Caco-2 (cell line): ENCODE measurements at regions not wholly inside any gene's neighbourhood (a gene's known extent, or its start where the extent isn't known, plus 50 kb on each side); places are given as distances from the start of the nearest gene placed in this dataset.

Experiments
- BruUV-seq: library from RNA; stranded (reverse); fragments of 400-500 nt; replicated peaks from 2 replicates; lab custom pipeline; 2021; lab: Mats Ljungman, UMichigan
- CTCF ChIA-PET: fragments of 300-600 bp; sonication (Branson Sonifier 250); formaldehyde crosslinking; loops from one replicate; lab custom pipeline; 2022; ENCODE audit warnings: antibody characterized with exemption; lab: Charles Lee
- POLR2A ChIA-PET: fragments of 300-600 bp; sonication (Branson Sonifier 250); formaldehyde crosslinking; loops from one replicate; lab custom pipeline; 2022; ENCODE audit warnings: antibody characterized with exemption; lab: Charles Lee
- DNase-seq, 2 experiments: peaks; one replicate each; pipeline versions ENCODE4 v3.0.0 to v3.0.0-alpha.2; 2020 to 2022
- H3K27me3 ChIP-seq: replicated peaks from 2 replicates; pipeline ENCODE4 v1.6.0; 2011; ENCODE audit warnings: low read length; ENCODE audit not compliant: control insufficient read depth, insufficient read depth
- H3K36me3 ChIP-seq: 2 replicates; pipeline ENCODE4 v1.5.1; 2011; ENCODE audit warnings: low read length; ENCODE audit not compliant: control insufficient read depth, insufficient read depth
- H3K4me1 ChIP-seq: fragments of 250-450 bp; sonication (Bioruptor Pico); 2 replicates; pipeline ENCODE4 v1.5.1; 2020; ENCODE audit warnings: mild to moderate bottlenecking
- H3K4me3 ChIP-seq: 2 replicates; pipeline ENCODE4 v1.5.1; 2011; ENCODE audit warnings: low read depth, mild to moderate bottlenecking, control low read depth, low read length
- H3K9me3 ChIP-seq: fragments of 250-450 bp; sonication (Bioruptor Pico); 2 replicates; pipeline ENCODE4 v1.5.1; 2020; ENCODE audit warnings: mild to moderate bottlenecking, moderate library complexity
- H3K27ac Mint-ChIP-seq: one replicate; pipeline ENCODE4 v1.8.0; 2022; ENCODE audit warnings: mixed read lengths; ENCODE audit not compliant: unreplicated experiment
- H3K27me3 Mint-ChIP-seq: one replicate; pipeline ENCODE4 v1.8.0; 2022; ENCODE audit warnings: mixed read lengths; ENCODE audit not compliant: insufficient read depth, unreplicated experiment
- H3K36me3 Mint-ChIP-seq: one replicate; pipeline ENCODE4 v1.8.0; 2022; ENCODE audit warnings: mild to moderate bottlenecking, mixed read lengths; ENCODE audit not compliant: insufficient read depth, unreplicated experiment
- H3K4me1 Mint-ChIP-seq: one replicate; pipeline ENCODE4 v1.8.0; 2022; ENCODE audit warnings: low read depth, mixed read lengths; ENCODE audit not compliant: unreplicated experiment
- H3K4me3 Mint-ChIP-seq: one replicate; pipeline ENCODE4 v1.8.0; 2022; ENCODE audit warnings: mild to moderate bottlenecking, moderate library complexity, mixed read lengths; ENCODE audit not compliant: unreplicated experiment
- H3K9me3 Mint-ChIP-seq: one replicate; pipeline ENCODE4 v1.8.0; 2022; ENCODE audit warnings: mixed read lengths; ENCODE audit not compliant: unreplicated experiment
- intact Hi-C: fragments of 100-400 bp; cut with micrococcal nuclease; formaldehyde crosslinking; loops from one replicate; pipeline ENCODE4 v1.10.0; 2022; ENCODE audit not compliant: unreplicated experiment
- TF ChIP-seq, protein P1 (sequence below), 2 experiments: fragments of 200-600 bp in 1 of 2; IDR thresholded peaks; 1 replicate in 1 of 2; 2 replicates in 1 of 2; pipeline versions ENCODE4 v1.5.1 to v1.8.0; 2011 to 2022; ENCODE audit warnings: antibody characterized with exemption in 1 of 2, control low read depth in 1 of 2, inconsistent platforms in 1 of 2, low read depth in 1 of 2, low read length in 1 of 2, mild to moderate bottlenecking in 1 of 2, moderate library complexity in 1 of 2; ENCODE audit not compliant: insufficient read depth in 1 of 2, severe bottlenecking in 1 of 2, unreplicated experiment in 1 of 2

DNA sequence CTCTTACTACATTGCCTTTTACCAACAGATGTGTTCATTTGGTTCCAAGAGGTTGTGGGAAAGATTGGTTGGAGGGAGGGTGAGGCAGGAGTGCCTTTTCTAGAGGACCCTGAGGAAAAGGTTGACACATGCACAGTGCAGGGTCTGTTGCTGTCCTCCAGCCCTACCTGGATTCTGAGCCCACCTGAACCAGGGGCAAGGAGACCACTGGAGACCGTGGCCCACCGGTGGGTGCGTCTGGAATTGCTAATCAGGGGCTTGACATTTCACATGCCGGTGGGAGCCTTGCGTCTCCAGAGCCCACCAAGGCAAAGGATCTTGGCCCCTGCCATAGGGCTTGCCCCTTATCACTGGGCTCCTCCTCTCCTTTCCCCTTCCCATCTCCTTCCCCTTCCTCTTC, 80.4 kb upstream of the ZBED5 start:
- Mint-ChIP-seq H3K4me3 (no peak overlapping the region), H3K27ac (no peak overlapping the region), H3K36me3 (peaks cover 5% of the 10 kb centered on the region), H3K27me3 (no peaks in the 10 kb centered on the region), H3K9me3 (no peaks in the 10 kb centered on the region), H3K4me1 (peaks cover 11% of the 10 kb centered on the region)
- no peaks in the 10 kb centered on the region for H3K27me3 ChIP-seq
- peaks cover 16% of the 10 kb centered on the region for H3K4me1 ChIP-seq
- TF ChIP-seq, protein P1, sequence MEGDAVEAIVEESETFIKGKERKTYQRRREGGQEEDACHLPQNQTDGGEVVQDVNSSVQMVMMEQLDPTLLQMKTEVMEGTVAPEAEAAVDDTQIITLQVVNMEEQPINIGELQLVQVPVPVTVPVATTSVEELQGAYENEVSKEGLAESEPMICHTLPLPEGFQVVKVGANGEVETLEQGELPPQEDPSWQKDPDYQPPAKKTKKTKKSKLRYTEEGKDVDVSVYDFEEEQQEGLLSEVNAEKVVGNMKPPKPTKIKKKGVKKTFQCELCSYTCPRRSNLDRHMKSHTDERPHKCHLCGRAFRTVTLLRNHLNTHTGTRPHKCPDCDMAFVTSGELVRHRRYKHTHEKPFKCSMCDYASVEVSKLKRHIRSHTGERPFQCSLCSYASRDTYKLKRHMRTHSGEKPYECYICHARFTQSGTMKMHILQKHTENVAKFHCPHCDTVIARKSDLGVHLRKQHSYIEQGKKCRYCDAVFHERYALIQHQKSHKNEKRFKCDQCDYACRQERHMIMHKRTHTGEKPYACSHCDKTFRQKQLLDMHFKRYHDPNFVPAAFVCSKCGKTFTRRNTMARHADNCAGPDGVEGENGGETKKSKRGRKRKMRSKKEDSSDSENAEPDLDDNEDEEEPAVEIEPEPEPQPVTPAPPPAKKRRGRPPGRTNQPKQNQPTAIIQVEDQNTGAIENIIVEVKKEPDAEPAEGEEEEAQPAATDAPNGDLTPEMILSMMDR (IDR thresholded peaks at IDR 0.05; ENCODE audit: insufficient read depth in 1 of 2, low read depth in 1 of 2, low read length in 1 of 2, severe bottlenecking in 1 of 2, unreplicated experiment in 1 of 2): no peak
- DNase-seq: no peak
- intact Hi-C loops: loop anchor here (10.0 kb wide), 1 partner anchor 517 kb away; no protein-coding TSS in a partner anchor
- CTCF ChIA-PET: no interaction called here
- H3K4me3 ChIP-seq: no peak overlapping the region
- POLR2A ChIA-PET: no interaction called here
- H3K9me3 ChIP-seq: no peaks in the 10 kb centered on the region
- no TSS peak for BruUV-seq
- no peaks in the 10 kb centered on the region for H3K36me3 ChIP-seq

DNA sequence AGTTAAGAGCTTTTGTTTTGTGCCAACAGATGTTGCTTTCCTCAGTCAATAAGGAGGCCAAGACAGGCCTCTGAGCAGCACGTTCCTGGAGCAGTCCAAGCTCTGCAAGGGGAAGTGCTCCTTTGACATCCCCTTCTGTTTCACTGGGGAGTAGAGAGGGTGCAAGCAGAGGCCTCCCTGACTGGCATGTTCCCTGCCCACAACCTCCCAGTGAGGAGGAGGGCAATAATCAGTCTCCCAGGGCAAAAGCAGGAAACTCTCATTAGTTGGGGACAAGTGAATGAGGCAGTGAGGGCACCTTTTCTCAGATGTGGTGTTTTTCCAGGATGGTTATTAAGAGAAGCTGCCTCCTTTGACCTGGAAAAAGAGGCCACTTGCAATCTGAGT, 79.5 kb upstream of the ZBED5 start:
- H3K27ac Mint-ChIP-seq: no peak overlapping the region
- no peak for DNase-seq
- POLR2A ChIA-PET: no interaction called here
- H3K36me3 ChIP-seq: no peaks in the 10 kb centered on the region
- H3K4me3 Mint-ChIP-seq: no peak overlapping the region
- peaks cover 13% of the 10 kb centered on the region for H3K4me1 Mint-ChIP-seq
- H3K4me3 ChIP-seq: no peak overlapping the region
- H3K27me3 Mint-ChIP-seq: no peaks in the 10 kb centered on the region
- H3K27me3 ChIP-seq: no peaks in the 10 kb centered on the region
- TF ChIP-seq, protein P1 (IDR thresholded peaks at IDR 0.05; ENCODE audit: insufficient read depth in 1 of 2, low read depth in 1 of 2, low read length in 1 of 2, severe bottlenecking in 1 of 2, unreplicated experiment in 1 of 2): no peak
- BruUV-seq: no TSS peak
- no peaks in the 10 kb centered on the region for H3K9me3 ChIP-seq
- H3K4me1 ChIP-seq: peaks cover 16% of the 10 kb centered on the region
- H3K9me3 Mint-ChIP-seq: no peaks in the 10 kb centered on the region
- peaks cover 5% of the 10 kb centered on the region for H3K36me3 Mint-ChIP-seq
- CTCF ChIA-PET: interaction anchor here (1.0 to 1.4 kb wide), 3 partner anchors 8 to 91 kb away, joined by 4 to 6 read pairs (median 4); no protein-coding TSS in a partner anchor
- intact Hi-C loops: loop anchor here (1.0 to 10.0 kb wide), 2 partner anchors 8 to 517 kb away; no protein-coding TSS in a partner anchor

DNA sequence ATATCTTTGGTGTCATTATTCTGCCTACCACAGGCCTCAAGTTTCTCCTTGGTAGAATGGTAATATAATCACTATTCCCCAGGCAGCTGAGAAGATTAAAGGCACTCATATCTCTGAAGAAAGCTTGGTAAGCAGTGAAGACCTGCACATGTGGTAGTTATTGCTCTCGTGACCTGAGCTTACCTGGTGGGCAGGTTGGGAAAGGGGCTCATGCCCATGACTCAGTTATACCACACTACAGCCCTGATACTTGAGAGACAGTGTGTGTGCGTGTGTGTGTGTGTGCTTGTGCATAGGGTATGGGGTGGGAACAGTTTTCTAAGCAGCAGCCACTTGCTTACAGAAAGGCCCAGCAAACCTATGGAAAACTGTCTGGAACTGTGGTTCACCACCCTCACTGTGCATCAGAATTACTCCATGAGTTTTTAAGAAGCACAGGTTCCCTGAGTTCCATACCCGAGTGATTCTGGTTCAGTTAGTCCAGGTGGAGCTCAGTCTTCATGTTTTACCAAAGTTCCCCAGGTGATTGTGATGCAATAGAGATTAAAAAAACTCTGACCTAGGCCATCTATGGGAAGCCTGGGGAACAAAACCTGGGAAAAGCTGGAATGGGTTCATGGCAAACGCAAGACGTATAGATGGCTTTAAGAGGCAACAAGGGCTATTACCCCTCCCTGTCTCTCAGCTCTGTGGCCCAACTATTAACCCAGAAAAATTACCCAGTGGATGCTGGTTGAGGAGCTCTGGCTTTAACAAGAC, 79.0 kb upstream of the ZBED5 start:
- no peak overlapping the region for H3K4me3 Mint-ChIP-seq
- no peak for DNase-seq
- peaks cover 17% of the 10 kb centered on the region for H3K4me1 Mint-ChIP-seq
- no TSS peak for BruUV-seq
- H3K4me1 ChIP-seq: peaks cover 16% of the 10 kb centered on the region
- no peaks in the 10 kb centered on the region for H3K9me3 Mint-ChIP-seq
- intact Hi-C loops: loop anchor here (1.0 to 10.0 kb wide), 2 partner anchors 8 to 518 kb away; no protein-coding TSS in a partner anchor
- no peaks in the 10 kb centered on the region for H3K9me3 ChIP-seq
- no peaks in the 10 kb centered on the region for H3K27me3 Mint-ChIP-seq
- POLR2A ChIA-PET: no interaction called here
- peaks cover 5% of the 10 kb centered on the region for H3K36me3 Mint-ChIP-seq
- no peaks in the 10 kb centered on the region for H3K27me3 ChIP-seq
- CTCF ChIA-PET: interaction anchor here (1.0 to 1.4 kb wide), 3 partner anchors 9 to 91 kb away, joined by 4 to 6 read pairs (median 4); no protein-coding TSS in a partner anchor
- H3K36me3 ChIP-seq: no peaks in the 10 kb centered on the region
- TF ChIP-seq, protein P1 (IDR thresholded peaks at IDR 0.05; ENCODE audit: insufficient read depth in 1 of 2, low read depth in 1 of 2, low read length in 1 of 2, severe bottlenecking in 1 of 2, unreplicated experiment in 1 of 2): no peak
- H3K27ac Mint-ChIP-seq: no peak overlapping the region
- H3K4me3 ChIP-seq: no peak overlapping the region
